Stomach (tissue), 4 donors: ENCODE measurements at regions not wholly inside any gene's neighbourhood (a gene's known extent, or its start where the extent isn't known, plus 50 kb on each side); places are given as distances from the start of the nearest gene placed in this dataset.

Experiments used
- CTCF ChIP-seq, 7 experiments: fragments of 450-650 bp in 4 of 7; fragments of 200-600 bp in 3 of 7; sonication (generic) in 3 of 7; IDR thresholded peaks; one replicate each; pipeline ENCODE4 v1.5.1; 2016 to 2019; ENCODE audit warnings: antibody characterized with exemption in 7 of 7, control low read depth in 2 of 7, mild to moderate bottlenecking in 1 of 7
- EP300 ChIP-seq: sonication (generic); formaldehyde crosslinking; IDR thresholded peaks from one replicate; pipeline ENCODE4 v1.6.1; 2017; ENCODE audit warnings: antibody characterized with exemption
- POLR2A ChIP-seq, 4 donors: fragments of 450-650 bp; IDR thresholded peaks; one replicate each; pipeline ENCODE4 v1.6.1; 2016; ENCODE audit warnings: antibody characterized with exemption in 4 of 4, control low read depth in 2 of 4, mild to moderate bottlenecking in 1 of 4, moderate library complexity in 1 of 4
- POLR2AphosphoS5 ChIP-seq, 3 donors: sonication (generic); formaldehyde crosslinking; IDR thresholded peaks; one replicate each; pipeline ENCODE4 v1.6.1; 2016; ENCODE audit warnings: antibody characterized with exemption in 3 of 3

GRCh38 chr13:80862456-80862855, 521.5 kb upstream of the SPRY2 start:
- TF ChIP-seq CTCF (IDR thresholded peaks at IDR 0.05) (no peak), POLR2A (IDR thresholded peaks at IDR 0.05) (no peak), POLR2AphosphoS5 (IDR thresholded peaks at IDR 0.05) (no peak), EP300 (no peak)
